Uterus (tissue), 3 donors: ENCODE measurements at regions not wholly inside any gene's neighbourhood (a gene's known extent, or its start where the extent isn't known, plus 50 kb on each side); places are given as distances from the start of the nearest gene placed in this dataset.
A peak's percentile ranks its signal among the peaks of the same experiment; 100 is the strongest.

ENCODE experiments used
- DNase-seq, 2 donors: peaks; one replicate each; pipeline ENCODE4 v3.0.0-alpha.2; 2019 to 2020
- H3K27ac ChIP-seq, 2 donors: fragments of 200-600 bp; sonication (generic); 1 replicate in 1 of 2; 2 replicates in 1 of 2; pipeline ENCODE4 v1.5.1; 2016 to 2018
- H3K27me3 ChIP-seq, 2 donors: fragments of 200-600 bp; sonication (generic); one replicate each; pipeline ENCODE4 v1.5.1; 2018 to 2019; ENCODE audit warnings: control low read depth in 1 of 2
- H3K36me3 ChIP-seq, 2 donors: fragments of 200-600 bp; sonication (generic); one replicate each; pipeline ENCODE4 v1.5.1; 2019; ENCODE audit warnings: control low read depth in 1 of 2
- H3K4me1 ChIP-seq, 2 donors: fragments of 200-600 bp; sonication (generic); one replicate each; pipeline ENCODE4 v1.5.1; 2018 to 2019; ENCODE audit warnings: control low read depth in 1 of 2
- H3K4me3 ChIP-seq, 2 donors: fragments of 200-600 bp; sonication (generic); 1 replicate in 1 of 2; 2 replicates in 1 of 2; pipeline ENCODE4 v1.5.1; 2018 to 2019; ENCODE audit warnings: mild to moderate bottlenecking in 1 of 2
- H3K9me3 ChIP-seq, 2 donors: fragments of 200-600 bp; sonication (generic); one replicate each; pipeline ENCODE4 v1.5.1; 2019; ENCODE audit warnings: control low read depth in 1 of 2
- POLR2A ChIP-seq, 2 donors: fragments of 450-650 bp; IDR thresholded peaks; one replicate each; pipeline ENCODE4 v1.6.1; 2016; ENCODE audit warnings: antibody characterized with exemption in 2 of 2, mild to moderate bottlenecking in 1 of 2, moderate library complexity in 1 of 2
- intact Hi-C: fragments of 100-400 bp; cut with DNase I; formaldehyde crosslinking; loops from one replicate; pipeline ENCODE4 v1.15.1; 2023; ENCODE audit warnings: low total_unique reads
- TF ChIP-seq, protein P1 (sequence below), 4 experiments: fragments of 200-600 bp in 2 of 4; fragments of 450-650 bp in 2 of 4; sonication (generic) in 2 of 4; IDR thresholded peaks; one replicate each; pipeline ENCODE4 v1.5.1; 2016 to 2019; ENCODE audit warnings: antibody characterized with exemption in 4 of 4, mild to moderate bottlenecking in 2 of 4, moderate library complexity in 1 of 4
- donor health status: DM: yes; HTN: yes; CAD: no.

DNA sequence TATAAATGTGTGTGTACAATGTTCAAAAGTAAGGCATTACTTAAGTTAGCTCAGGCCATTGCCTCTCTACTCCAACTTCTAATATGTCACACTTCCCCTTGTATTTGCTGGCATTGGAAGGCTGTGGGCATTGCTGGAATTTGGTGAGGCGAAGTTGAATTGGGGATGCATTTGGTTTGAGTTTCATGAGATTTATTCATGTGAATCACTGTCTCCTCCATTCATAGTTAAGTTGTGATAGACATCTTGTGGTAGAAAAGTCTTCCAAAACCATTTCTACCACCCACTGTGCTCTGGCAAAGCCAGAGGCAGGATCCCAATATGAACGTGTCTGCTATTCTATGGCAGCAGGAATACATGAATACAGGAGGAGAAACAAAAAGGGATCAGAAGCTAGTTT, 397.8 kb upstream of the USP24 start:
- no peaks in the 10 kb centered on the region for H3K36me3 ChIP-seq
- no peaks in the 10 kb centered on the region for H3K4me1 ChIP-seq
- TF ChIP-seq, protein P1, sequence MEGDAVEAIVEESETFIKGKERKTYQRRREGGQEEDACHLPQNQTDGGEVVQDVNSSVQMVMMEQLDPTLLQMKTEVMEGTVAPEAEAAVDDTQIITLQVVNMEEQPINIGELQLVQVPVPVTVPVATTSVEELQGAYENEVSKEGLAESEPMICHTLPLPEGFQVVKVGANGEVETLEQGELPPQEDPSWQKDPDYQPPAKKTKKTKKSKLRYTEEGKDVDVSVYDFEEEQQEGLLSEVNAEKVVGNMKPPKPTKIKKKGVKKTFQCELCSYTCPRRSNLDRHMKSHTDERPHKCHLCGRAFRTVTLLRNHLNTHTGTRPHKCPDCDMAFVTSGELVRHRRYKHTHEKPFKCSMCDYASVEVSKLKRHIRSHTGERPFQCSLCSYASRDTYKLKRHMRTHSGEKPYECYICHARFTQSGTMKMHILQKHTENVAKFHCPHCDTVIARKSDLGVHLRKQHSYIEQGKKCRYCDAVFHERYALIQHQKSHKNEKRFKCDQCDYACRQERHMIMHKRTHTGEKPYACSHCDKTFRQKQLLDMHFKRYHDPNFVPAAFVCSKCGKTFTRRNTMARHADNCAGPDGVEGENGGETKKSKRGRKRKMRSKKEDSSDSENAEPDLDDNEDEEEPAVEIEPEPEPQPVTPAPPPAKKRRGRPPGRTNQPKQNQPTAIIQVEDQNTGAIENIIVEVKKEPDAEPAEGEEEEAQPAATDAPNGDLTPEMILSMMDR (IDR thresholded peaks at IDR 0.05): no peak
- TF ChIP-seq POLR2A (IDR thresholded peaks at IDR 0.05): no peak
- no peaks in the 10 kb centered on the region for H3K9me3 ChIP-seq
- H3K4me3 ChIP-seq: no peak overlapping the region
- no peak for DNase-seq
- H3K27me3 ChIP-seq: no peaks in the 10 kb centered on the region
- intact Hi-C loops: no loop called here
- no peak overlapping the region for H3K27ac ChIP-seq

DNA sequence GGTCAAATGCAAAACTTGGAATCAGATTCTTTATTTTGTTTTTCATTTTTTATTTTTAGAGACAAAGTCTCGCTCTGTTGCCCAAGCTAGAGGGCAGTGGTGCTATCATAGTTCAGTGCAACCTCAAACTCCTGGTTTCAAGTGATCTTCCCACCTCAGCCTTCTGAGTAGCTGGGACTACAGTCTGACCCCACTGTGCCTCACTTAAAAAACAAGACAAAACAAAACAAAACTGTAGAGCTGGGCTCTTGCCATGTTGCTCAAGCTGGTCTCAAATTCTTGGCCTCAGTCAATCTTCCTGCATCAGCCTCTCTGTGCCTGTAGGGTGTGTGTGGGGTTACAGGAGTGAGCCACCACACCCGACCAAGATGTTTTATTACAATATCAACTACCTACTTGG, 396.0 kb upstream of the USP24 start:
- TF ChIP-seq, protein P1 (IDR thresholded peaks at IDR 0.05): no peak
- TF ChIP-seq POLR2A (IDR thresholded peaks at IDR 0.05): no peak
- H3K36me3 ChIP-seq: no peaks in the 10 kb centered on the region
- no peak for DNase-seq
- H3K4me3 ChIP-seq: no peak overlapping the region
- intact Hi-C loops: no loop called here
- no peaks in the 10 kb centered on the region for H3K4me1 ChIP-seq
- no peaks in the 10 kb centered on the region for H3K9me3 ChIP-seq
- no peaks in the 10 kb centered on the region for H3K27me3 ChIP-seq
- H3K27ac ChIP-seq: no peak overlapping the region

DNA sequence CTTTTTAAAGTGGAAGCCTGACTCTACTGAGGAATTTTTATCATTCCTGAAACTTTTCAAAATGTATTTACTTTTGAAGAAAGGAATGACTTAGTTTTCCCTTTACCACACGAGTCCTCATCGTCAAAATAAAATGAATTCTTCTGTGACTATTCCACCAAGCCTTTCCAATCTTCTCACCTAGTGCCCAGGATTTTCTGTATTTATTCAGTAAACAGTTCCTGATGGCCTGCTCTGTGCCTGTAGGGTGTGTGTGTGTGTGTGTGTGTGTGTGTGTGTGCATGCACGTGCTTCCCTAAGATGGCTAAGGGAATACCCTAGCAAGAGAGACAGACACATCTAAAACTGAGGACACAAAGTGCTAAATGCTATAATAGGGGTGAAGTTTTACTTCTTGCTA, 395.0 kb upstream of the USP24 start:
- no peak for DNase-seq
- Histone ChIP-seq H3K4me3 (no peak overlapping the region), H3K36me3 (no peaks in the 10 kb centered on the region), H3K27ac (no peak overlapping the region), H3K27me3 (no peaks in the 10 kb centered on the region), H3K4me1 (no peaks in the 10 kb centered on the region), H3K9me3 (no peaks in the 10 kb centered on the region)
- TF ChIP-seq, protein P1 (IDR thresholded peaks at IDR 0.05): no peak
- no peak for TF ChIP-seq POLR2A (IDR thresholded peaks at IDR 0.05)
- intact Hi-C loops: no loop called here

DNA sequence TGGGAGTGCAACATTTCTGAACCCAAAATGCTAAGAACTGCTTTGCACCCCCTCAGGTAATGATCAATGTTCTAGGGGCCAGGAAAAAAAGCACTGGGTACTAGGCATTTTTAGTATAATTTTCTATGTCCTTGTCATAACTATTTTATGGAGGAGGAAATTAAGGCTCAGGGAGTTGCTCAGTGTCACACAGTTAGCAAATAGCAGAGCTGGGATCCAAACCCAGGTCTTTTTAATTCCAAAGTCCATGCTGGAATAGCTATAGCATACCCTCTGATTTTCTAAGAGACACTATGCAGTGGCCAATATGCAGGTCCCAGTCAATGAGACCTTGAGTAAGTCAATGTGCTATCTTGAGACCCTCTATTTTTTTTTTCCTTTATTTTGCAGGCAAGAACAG, 394.5 kb upstream of the USP24 start:
- no peak for TF ChIP-seq POLR2A (IDR thresholded peaks at IDR 0.05)
- TF ChIP-seq, protein P1 (IDR thresholded peaks at IDR 0.05): no peak
- no peak for DNase-seq
- Histone ChIP-seq H3K9me3 (no peaks in the 10 kb centered on the region), H3K27me3 (no peaks in the 10 kb centered on the region), H3K36me3 (no peaks in the 10 kb centered on the region), H3K4me1 (no peaks in the 10 kb centered on the region), H3K27ac (no peak overlapping the region), H3K4me3 (no peak overlapping the region)
- intact Hi-C loops: no loop called here

DNA sequence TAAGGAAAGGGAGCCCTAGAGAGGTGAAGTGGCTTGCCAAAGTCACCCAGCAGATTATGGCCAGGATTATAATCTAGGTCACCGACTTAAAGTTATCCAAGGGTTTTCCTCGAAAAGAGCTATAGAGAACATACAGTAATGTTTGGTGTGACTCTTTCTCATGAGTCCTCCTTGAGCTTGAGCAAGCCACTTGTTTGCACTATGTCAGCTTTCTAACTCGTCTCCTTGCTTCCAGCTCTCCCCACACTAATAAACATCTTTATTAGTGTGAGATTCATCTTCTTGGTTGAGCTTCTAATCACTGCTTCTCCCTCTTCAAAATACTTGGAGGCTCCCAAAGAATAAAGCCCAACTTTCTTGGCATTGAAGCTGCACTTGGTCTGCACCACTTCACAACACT, 390.0 kb upstream of the USP24 start:
- intact Hi-C loops: no loop called here
- no peaks in the 10 kb centered on the region for H3K9me3 ChIP-seq
- no peaks in the 10 kb centered on the region for H3K36me3 ChIP-seq
- no peak for TF ChIP-seq POLR2A (IDR thresholded peaks at IDR 0.05)
- TF ChIP-seq, protein P1 (IDR thresholded peaks at IDR 0.05): no peak
- H3K4me1 ChIP-seq: no peaks in the 10 kb centered on the region
- H3K27me3 ChIP-seq: no peaks in the 10 kb centered on the region
- H3K4me3 ChIP-seq: no peak overlapping the region
- DNase-seq: no peak
- peak overlapping the region; percentile 0 to 5 for H3K27ac ChIP-seq
